ENCODE measurements at regions not wholly inside any gene's neighbourhood (a gene's known extent, or its start where the extent isn't known, plus 50 kb on each side); places are given as distances from the start of the nearest gene placed in this dataset.

GRCh38 chr7:121810831-121811672, 61.9 kb upstream of the PTPRZ1 start:
- intact Hi-C loops (cut with DNase I), result no loop called here
- DNase-seq, result no peak

GRCh38 chr7:121807078-121807477, 65.9 kb upstream of the PTPRZ1 start:
- intact Hi-C loops (cut with DNase I), result no loop called here
- no peak for DNase-seq

- no peak for DNase-seq
- intact Hi-C loops (cut with DNase I), result no loop called here
These were observed 69.9 kb upstream of the PTPRZ1 start for GRCh38 chr7:121803039-121803438.

GRCh38 chr7:121800916-121801675, 71.9 kb upstream of the PTPRZ1 start:
- intact Hi-C loops (cut with DNase I), result no loop called here
- no peak for DNase-seq

- intact Hi-C loops (cut with DNase I), result no loop called here
- DNase-seq, result no peak
These were observed 74.1 kb upstream of the PTPRZ1 start for GRCh38 chr7:121798896-121799295.

GRCh38 chr7:121798453-121798840, 74.5 kb upstream of the PTPRZ1 start:
- intact Hi-C loops (cut with DNase I), result no loop called here
- DNase-seq, result no peak

- DNase-seq, result peak in 9 of 10 donors; percentile 27 to 91 (median 50)
- intact Hi-C loops (cut with DNase I), result no loop called here
These were observed 75.1 kb upstream of the PTPRZ1 start for GRCh38 chr7:121797657-121798452.

DNA sequence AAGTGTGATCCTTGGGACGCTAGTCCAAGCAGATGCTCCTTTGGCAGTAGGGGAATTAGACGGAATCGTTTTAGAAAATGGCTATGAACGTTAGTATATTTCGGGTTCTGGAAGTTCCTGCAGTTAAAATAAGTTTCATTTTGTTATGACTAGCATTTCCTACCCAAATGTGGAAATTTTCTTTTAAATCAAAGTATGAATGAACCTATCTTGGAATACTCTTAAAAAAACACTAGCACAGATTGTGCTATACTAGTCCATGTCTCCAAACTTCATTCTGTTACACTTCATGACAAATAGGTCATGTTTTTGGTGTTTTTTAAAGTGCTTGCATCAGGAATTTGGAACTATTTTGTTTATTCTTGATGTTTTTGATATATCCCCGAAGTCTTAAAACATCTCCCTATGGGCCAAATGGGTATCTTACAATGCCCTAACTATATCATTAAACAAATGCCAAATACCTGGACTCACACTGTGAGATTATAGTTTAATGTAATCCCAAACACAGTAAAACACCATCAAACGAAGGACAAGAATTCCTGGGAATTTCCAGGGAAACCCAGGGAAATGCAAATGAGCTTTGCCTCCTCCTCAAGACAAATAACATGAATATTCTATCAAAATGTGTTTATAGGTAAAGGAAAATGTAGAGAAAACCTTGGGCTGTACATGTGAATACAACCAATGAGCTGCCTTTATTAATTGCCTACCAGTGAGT, 75.9 kb upstream of the PTPRZ1 start:
- no peak for DNase-seq
- intact Hi-C loops (cut with DNase I), result no loop called here

DNA sequence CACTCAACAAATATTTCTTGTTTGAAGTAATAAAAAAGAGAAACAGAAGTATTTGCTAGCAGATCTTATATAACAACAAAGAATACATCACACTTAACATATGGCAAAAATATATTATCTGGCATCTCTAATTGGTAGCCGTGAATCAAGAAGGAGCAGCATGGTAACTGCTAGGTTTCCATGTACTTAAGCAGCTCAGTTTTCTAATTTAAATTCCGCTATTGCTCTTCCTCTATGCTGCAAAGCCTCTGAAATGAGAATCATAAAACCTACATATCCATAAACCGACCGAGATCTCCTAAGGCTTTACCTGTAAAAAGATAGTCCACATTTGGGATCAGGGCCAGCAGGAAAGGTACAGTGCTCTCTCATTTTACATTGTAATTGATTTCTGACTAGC, 76.6 kb upstream of the PTPRZ1 start:
- intact Hi-C loops (cut with DNase I), result no loop called here
- no peak for DNase-seq

GRCh38 chr7:121795736-121796135, 77.2 kb upstream of the PTPRZ1 start:
- intact Hi-C loops (cut with DNase I), result no loop called here
- DNase-seq, result no peak

DNA sequence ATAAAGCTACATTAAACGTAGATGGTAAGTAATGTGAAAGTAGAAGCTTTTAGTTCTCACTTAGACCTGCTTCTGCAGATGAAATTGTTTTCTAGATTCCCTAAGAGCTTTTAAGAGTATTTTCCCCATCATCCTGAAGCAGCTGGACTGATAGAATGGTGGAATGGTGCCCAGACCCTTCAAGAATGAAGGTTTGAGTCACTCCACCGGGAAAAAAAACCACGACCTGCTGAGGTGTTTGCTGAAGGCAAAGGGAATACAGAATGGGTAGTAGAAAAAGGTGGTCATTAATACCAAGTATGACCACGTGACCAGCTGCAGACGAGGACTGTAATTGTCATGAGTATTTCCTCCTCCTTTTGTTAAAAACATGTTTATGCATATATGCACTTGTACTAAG, 79.2 kb upstream of the PTPRZ1 start:
- intact Hi-C loops (cut with DNase I), result no loop called here

DNA sequence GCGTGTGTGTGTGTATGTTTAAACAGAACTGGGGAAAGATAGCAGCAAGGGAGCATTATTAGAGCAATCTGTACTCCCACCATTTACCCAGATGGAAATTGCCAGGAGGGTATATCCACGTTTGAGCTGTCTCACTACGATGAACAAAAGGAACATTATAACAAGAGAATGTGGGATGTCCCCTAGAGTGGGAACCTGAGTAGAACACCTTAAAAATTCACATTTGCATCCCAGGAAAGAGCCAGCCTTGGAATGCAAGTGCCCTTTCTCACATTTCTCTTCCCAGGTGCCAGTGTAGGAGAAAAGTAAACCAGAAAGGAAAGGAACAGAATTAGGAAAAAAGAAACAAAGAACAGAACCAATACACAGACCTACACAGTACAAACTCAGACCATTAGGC, 95.3 kb upstream of the PTPRZ1 start:
- no peak for DNase-seq
- intact Hi-C loops (cut with DNase I), result no loop called here

More for the DNA sequence above, 79.2 kb upstream of the PTPRZ1 start:
- no peak for DNase-seq

DNA sequence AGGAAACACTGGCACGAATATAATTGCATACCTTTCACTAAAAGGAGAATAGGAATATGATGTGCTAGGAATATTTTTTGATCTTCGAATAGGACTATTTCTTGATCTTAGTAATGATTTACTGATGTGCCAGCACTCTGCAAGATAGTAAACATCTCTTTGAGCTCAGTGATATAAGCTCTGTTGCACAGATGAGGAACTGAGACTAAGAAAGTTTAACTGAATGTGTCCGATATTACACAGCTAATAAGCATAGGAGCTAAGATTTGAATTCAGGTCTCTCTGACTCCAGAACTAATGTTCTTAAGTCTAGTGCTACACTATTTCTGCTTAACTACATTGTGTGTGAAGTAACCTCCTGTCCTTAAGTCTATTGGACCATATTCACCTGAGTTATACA, 98.4 kb upstream of the PTPRZ1 start:
- DNase-seq, result no peak
- intact Hi-C loops (cut with DNase I), result no loop called here

DNA sequence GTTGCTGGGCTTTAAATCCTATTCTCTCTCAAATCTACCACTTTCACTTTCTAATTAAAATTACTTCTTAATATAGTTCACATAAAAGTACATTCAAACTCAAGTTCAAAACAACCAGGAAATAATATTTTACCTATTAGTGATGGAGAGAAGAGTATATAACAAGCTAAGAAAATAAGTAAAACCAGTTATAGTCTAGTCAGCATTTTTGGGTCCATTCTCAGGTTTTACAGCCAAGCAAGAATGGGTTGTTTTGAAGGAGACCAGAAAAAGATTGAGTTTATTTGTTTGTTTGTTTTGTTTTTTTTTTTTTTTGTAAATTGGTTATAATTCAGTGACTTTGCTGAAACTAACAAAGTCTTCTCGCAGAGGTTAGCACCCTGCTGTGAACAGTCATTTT, 106.3 kb upstream of the PTPRZ1 start:
- intact Hi-C loops (cut with DNase I), result no loop called here
- DNase-seq, result no peak

DNA sequence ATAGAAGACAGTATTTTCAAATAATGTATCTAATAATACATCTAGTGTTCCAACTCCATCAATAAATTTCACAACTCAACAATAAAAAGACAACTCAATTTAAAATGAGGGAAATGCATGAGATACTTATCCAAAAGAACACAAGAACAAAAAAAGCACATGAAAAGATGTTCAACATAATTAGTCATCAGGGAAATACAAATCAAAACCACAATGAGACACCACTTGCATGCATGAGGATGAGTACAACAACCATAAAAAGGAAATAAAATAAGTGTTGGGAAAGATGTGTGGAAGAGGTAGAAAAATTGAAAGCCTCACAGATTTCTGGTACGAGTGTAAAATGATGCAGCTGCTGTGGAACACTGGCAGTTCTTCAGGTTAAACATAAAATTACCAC, 111.6 kb upstream of the PTPRZ1 start:
- intact Hi-C loops (cut with DNase I), result no loop called here
- DNase-seq, result no peak

- DNase-seq, result peak in 2 of 10 donors; percentile 9 to 71
These were observed 117.0 kb upstream of the PTPRZ1 start for GRCh38 chr7:121755818-121756552.

DNA sequence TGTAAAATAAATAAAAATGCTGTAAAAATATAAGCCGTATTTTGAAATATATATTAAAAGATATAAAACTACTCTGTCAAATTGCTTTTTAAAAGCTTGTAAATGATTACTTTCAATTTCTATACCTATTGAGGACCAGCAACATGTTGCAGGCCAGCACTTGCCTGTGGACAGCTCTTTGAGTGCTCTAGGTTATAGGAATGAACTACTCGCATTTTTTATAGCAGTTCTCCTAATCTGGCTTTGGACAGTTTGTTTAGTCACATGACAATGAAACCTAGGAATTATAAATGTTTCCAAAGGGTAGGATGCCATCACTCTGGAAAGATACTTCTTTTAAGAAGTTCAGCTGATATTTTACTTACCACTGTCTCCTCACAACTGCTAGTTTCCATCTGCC, 117.7 kb upstream of the PTPRZ1 start:
- intact Hi-C loops (cut with DNase I), result no loop called here
- no peak for DNase-seq

More at GRCh38 chr7:121755818-121756552, 117.0 kb upstream of the PTPRZ1 start:
- intact Hi-C loops (cut with DNase I), result no loop called here

DNA sequence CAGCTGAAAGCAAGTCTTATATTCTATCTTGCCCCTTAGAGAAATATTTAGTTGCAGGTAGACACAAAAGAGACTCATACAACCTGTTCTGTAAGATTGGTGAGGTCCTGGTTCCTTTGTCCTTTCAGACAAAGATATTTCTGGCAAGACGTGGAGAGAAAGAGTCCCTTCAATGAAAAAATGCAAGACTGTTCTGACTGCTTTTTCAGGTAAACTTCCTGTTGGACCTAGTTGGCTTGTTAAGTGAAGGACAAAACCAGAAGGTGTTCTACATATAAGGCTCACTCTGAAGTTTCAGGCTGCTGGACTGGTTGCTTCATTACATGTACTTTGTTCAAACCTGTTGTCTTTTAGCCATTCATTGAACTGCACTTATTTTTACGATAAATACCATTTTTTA, 119.0 kb upstream of the PTPRZ1 start:
- no peak for DNase-seq
- intact Hi-C loops (cut with DNase I), result no loop called here

DNA sequence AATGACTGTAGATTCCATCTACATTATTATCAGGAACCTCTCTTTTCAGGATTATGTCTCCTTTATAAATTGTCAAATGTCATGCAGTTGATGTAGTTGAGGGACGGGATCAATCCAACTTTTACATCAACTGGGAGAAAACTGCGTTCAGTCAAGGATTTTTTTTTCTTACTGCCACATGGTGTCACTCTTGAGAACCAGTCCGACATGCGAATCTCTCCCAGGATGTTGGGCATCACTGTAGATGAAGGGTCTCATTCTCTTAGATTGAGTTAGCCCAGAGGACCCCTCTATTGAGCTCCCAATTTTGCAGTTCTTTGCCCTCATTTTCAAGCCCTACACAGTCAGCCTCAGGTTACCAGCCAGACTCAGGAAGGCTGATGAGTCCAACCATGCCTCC, 120.3 kb upstream of the PTPRZ1 start:
- no peak for DNase-seq
- intact Hi-C loops (cut with DNase I), result loop anchor here (1.0 kb wide), 1 partner anchor 242 kb away; no protein-coding TSS in a partner anchor

GRCh38 chr7:121748546-121748945, 124.4 kb upstream of the PTPRZ1 start:
- DNase-seq, result no peak
- intact Hi-C loops (cut with DNase I), result no loop called here

Measured in posterior cingulate gyrus (tissue), 11 donors.